ENCODE measurements at regions not wholly inside any gene's neighbourhood (a gene's known extent, or its start where the extent isn't known, plus 50 kb on each side); places are given as distances from the start of the nearest gene placed in this dataset.
A peak's percentile ranks its signal among the peaks of the same experiment; 100 is the strongest.

DNA sequence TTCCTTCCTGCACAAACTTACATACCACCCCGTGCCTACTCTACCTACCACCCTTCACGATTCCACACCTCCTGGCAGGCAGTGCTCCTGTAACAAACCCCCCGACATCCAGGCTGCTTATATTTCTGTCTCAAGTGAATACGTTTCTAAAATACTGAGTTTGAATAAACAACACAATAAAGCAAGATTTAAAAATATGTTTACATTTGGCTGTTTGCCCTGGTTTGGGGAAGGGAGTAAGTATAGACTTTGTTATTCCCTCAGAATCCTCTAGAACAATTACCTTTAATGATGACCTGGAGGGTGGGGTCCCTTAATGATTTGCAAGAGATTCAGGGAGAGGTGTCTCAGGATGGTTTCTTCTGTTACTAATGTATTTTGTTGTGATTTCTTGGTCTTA is 402.6 kb upstream of the TBL1XR1 start:
- no peak for DNase-seq (ENCODE audit: low spot score)

DNA sequence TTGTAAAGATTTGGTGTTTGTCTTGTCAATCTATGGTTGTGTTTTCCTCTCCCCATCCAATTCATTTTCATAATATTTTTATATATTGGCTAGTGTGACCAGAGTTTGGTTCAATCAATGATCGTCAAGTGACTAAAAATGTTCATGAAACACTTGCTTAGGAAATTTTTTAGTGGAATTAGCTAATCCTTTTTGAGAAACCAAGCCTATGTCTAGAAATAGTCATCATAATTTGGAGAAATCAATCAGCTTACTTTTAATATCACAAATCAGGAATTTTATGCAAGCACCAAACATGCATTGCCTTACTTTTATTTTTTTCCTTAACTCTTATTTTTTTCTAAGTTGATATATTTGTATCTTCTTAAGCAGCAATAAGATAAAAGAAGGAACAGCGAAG is 403.1 kb upstream of the TBL1XR1 start:
- no peak for DNase-seq (ENCODE audit: low spot score)

DNA sequence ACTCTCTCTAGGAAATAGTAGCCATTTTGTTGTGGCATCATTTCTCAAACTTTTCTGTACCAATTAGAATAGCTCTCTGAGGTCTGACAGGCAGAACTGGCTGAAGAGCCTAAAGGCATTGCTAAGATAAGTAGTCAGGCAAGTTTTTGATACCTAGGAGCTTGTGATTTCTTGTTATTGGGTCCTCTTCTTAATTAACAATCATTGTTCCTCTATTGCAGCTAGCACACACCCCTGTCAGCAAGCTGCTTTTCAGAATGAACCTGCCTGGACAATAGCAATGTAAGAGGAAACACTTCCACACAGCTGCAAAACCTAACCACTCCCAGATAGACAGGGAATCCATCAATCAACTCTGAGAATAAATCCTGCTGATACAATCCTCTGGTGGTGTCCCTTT is 403.9 kb upstream of the TBL1XR1 start:
- DNase-seq (ENCODE audit: low spot score) = no peak

DNA sequence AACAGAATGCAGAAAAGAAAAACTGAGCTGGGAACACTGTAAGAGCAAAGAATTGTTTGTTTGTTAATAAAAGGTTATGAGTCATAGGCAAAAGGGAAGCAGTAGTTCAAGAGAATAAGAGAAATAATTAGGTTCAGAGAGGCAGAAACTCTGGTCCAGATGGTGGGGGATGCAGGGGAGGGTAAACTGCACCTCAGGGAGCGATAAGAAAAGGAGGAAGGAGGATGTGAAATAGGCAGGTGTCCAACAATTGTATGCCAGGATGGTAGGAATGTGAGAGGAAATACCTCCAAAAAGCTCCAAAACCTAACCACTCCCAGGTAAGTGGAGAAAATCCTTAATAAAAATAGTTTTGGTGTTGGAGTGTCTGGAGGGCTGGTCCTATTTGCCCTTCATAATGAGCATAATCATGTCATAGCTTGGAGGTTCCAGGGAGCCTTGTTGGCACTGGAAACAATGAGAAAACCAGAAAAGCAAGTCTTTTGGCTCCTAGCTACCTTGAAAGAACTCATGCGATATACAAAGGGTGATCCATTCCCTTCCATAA is 405.4 kb upstream of the TBL1XR1 start:
- DNase-seq (ENCODE audit: low spot score) = peak; percentile 31

DNA sequence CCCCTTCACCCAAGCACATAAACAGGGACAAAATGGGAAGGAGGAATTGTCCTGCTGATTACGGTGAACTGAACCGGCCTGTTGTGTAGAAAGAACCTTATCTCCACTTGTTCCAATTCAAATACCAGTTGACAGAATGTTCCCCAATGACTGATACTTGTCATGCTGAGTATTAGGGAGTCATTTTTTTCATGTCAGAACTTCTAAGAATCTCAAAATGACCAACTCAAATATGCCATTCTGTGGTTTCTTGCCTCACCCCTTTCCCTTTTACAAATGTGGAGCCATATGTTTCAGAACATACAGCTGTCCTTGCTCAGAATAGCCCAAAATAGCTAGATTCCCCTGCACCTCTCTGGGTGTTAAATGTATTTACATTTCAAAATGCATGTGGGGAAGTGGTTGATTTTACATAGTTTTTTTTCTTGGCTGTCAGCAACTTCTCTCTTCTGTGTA is 405.9 kb upstream of the TBL1XR1 start:
- no peak for DNase-seq (ENCODE audit: low spot score)

DNA sequence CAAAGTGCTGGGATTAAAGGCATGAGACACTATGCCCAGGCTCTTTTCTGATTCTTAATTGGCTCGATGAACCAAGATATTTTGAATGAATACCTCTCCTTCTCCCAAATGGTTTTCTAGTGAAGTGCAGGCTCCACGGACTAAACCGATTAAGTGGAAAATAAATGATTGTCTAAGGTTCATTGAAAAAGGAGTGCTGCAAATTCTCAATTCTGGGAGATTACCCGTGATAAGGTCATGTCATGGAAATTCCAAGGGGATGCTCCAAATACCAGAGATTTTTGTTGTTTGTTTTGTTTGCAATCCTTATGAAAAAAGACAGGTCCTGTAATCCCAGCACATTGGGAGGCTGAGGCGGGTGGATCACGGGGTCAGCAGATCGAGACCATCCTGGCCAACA is 406.9 kb upstream of the TBL1XR1 start:
- DNase-seq (ENCODE audit: low spot score) = no peak

DNA sequence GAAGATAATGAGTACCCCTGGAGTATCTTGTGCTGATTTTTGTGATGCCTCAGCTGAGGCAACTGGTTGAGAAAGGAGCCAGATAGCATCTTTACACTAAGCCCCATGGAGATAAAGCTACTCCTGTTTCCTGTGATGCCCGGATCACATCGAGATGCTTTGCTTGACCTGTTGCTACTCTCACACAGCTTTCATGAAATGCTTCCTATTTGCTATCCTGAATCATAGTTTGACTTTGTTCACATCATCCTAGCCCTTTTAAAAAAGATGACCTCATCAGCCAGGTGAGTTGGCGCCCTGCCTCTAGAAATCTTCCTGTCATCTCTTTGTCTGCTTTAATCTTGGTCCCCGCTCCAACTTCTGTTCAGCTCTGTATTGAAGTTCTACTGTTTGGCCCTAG is 409.6 kb upstream of the TBL1XR1 start:
- no peak for DNase-seq (ENCODE audit: low spot score)

DNA sequence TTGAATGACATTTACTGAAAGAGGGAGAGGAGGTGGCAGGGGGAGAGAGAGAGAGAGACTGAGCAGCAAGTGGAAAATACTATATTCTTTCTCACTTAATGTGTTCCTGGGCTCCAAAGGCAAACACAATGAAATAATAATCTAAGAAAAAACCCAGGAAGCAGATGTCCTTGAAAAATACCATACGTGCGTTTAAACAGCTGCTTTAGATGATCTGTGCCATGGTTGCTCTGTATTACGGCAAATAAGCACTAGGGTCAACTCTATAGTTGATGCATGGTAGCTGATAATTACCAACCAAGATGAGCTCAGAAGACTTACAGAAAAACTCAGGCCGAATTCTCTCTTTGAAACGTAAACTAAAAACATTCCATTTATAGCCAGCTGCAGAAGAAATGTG is 410.3 kb upstream of the TBL1XR1 start:
- no peak for DNase-seq (ENCODE audit: low spot score)

DNA sequence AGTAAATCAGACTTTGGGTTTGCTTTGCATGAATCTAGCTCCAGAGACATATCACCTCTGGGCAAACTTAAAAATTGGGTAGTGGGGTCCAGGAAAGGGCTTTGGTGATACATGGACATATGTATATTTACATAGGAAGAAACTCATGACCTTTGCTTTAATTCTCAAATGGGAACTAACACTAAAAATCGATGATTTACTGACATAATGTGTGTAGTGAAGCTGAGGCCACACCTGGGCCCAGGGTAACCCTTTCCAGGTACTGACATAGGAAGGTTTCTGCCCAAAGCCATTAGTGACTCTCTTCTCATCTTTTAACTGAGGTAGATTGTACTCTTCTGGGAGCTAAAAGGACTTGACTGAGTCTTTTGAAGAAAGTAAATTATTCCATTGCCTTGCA is 411.2 kb upstream of the TBL1XR1 start:
- no peak for DNase-seq (ENCODE audit: low spot score)

DNA sequence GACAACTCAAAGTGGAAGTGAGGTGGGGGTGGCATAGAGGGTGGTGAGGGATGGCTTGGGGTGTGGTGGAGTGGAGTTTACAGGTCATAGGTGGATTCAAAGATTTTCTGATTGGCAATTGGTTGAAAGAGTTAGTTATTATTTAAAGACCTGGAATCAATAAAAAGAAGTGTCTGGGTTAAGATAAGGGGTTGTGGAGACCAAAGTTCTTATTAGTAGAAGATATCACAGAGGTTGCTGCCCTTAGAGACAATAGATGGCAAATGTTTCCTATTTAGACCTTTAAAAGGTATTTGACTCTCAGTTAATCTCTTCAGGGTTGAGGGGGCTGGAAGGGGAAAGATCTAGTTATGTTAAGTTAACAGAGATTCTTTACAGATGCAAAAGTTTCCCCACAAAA is 412.3 kb upstream of the TBL1XR1 start:
- DNase-seq (ENCODE audit: low spot score) = no peak

DNA sequence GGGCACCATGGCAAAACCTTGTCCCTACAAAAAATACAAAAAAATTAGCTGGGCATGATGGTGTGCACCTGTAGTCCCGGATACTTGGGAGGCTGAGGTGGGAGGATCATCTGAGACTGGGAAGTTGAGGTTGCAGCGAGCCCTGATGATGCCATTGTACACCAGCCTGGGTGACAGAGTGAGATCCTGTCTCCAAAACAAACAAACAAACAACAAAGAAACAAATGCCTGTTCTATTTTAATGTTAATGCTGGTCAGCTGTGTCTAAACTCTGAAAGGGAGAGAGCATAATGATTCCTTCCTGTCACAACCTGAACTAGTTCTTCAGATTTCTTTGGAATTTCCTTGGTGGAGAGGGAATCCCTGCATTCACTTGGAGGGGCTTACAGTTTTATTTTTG is 413.0 kb upstream of the TBL1XR1 start:
- DNase-seq (ENCODE audit: low spot score) = no peak

DNA sequence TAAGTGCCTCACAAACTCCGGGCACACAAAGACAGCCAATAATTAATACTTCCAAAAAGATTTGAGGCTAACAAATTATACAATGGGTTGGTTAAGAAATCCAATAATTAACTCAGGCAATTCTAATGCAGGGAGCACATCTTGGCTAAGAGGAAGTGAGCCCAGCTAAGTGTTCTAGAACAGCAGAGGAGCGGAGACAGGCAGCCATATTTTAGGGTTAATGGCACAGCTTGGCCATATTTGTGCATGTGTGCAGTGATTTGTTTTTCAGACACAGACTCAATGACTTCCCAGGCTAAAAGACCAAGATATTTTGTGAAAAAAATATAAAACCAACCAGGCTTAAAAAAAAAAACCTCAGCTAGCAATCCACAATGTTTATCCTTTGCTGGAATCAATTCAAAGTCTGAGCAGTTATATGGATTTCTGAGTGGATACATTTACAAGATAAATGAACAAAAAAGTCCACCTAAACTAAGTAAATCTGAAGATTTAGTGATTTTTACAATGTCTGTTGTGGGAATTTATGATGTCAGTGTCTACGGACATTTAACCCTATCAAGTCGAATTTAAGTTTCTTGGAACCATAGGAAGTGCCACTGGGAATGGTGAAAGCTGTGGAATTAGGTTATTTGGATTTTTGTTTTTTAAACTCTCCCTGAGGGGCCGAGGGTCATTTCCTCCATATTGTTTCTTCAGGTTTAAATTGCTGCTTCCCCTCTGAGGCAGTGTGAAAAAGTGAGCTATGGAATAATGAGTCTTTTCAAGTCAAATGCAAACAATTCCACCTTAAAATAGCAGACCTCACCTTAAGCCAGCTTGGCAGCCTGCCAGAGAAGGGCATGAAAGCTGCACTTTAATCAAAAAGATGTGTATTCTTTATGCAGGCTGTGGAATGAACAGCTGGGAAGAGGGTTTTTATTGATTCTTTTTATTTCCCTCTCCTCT is 413.7 kb upstream of the TBL1XR1 start:
- no peak for DNase-seq (ENCODE audit: low spot score)

DNA sequence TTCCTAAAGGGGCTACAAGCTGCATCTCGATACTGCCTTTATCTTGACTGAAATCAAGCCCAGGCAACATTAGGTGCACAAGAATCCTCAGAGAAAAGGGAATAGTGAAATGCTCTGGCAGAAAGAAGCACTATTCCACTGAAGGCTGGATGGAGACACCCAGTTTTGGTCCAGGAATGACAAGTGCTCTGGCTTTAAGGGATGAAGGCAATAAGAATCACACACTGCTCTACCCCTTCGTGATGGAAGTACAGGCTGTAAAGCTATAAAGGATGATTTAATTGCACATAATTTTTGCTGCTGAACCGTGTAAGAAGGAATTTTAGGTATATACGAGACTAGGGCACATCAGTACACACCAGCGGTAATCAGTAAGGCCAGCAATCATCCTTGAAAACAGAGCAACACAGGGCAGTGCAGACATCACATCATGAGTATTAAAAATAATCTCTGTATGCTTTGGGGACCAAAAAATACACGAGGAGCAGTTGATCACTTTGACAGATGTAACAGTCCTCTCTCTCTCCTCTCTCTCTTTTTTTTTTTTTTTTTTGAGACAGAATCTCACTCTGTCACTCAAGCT is 414.6 kb upstream of the TBL1XR1 start:
- DNase-seq (ENCODE audit: low spot score) = no peak

DNA sequence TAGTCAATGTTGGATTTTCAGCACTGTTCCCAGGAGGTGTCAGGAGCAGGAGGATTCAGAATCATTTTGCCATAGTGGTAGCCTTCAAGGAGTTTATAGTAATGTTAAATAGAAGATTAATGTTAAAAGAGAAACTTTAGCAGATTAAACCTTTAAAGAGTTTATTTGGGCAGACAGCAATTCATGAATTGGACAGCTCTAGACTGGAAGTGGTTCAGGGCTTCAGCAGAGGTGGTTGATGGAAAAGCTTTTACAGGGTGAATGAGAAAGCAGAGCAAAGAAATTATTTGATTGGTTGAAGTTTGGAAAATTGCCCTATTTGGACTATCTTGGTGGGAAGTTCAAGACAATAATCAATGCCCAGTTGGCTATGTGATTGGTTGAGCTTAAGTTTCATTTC is 416.6 kb upstream of the TBL1XR1 start:
- DNase-seq (ENCODE audit: low spot score) = no peak

DNA sequence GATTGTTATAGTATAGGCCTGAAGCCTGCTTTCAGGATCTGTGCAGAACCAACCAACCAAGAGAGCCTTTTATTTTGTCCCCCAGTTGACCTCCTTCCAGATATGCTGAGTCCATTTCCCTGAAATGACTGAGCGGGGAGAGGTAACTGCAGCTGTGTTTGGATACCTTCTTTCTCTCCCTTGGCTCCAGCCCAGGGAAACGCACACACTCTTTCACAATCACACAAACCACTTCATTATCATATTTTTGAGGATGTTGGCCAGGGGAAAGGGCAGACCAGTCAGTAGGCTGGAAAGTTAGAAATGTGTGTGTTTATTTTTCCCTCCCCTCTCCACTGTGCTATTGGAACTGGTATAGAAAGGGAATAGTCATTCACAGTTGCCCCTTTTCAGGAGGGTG is 417.7 kb upstream of the TBL1XR1 start:
- DNase-seq (ENCODE audit: low spot score) = no peak

DNA sequence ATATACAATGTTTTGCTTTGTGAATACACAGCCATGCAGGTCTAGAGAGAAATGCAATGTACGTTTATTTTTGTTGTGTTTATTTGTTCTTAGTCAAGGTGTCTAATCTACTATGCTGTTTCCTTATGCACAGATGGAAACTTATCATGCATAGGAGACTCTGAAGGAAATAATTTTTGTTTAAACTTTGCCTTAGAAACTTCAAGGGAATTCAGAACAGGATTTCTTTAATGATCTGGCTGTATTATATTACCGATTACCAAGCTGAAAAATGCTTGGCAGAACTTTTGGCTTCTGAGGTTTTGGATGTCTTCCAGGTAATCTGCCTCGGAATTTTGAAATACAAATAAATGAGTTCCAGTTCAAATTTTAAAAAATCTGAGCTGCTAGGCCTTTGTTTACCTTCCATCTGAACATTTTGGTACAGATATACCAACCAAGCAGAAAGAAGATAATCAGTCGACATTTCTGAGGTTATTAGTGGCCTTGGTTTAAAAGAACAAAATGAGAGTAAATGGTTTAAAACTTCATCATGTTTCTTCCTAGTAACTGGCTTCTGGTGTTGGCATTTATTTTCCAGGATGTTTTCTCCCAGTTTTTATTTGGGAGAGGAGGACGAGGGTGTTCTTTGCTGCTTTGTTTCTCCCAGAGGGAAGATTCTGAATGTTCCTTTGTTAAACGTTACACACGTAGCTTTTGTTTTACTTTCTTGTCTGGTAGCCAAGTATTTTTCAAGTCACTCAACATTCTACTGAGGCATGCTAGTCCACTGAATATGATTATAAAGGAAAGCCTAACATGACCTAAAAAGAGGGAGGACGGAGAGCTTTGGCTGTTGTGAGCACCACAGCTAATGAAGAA is 421.8 kb upstream of the TBL1XR1 start:
- DNase-seq (ENCODE audit: low spot score) = peak; percentile 51

DNA sequence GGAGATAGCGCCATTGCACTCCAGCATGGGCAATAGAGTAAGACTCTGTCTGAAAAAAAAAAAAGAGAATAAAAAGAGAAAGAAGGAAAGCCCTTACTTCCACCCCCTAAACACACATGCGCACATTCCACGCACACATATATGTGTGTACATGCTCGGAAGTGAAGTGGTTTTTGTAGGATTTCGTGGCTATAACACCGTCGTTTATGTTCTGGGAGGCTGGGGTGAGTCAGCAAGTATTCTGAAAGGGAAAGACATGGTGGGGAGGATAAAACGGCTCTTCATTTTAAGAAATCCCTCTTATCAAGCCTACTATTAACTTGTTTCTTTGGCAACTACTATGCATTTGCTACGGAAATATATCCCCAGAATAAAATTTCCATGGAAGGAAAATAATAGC is 422.8 kb upstream of the TBL1XR1 start:
- DNase-seq (ENCODE audit: low spot score) = no peak

DNA sequence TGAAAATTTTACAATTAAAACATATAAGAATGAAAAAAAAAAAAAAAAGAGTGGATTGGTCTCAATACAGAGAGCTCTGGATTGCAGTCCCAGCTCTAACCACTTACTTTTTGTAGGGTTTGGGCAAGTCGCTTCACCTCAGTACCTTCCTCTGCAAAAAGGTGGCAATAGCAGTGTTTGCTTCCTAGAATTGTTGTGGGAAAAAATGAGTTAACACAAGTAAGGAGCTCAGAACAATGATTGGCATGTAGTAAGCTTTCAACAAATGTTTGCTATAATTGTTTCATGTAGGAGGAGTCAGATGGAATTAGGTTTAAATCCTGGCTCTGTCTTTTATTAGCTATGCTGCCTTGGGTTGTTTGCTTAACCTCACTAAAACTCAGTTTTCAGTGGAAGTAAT is 425.2 kb upstream of the TBL1XR1 start:
- DNase-seq (ENCODE audit: low spot score) = no peak

DNA sequence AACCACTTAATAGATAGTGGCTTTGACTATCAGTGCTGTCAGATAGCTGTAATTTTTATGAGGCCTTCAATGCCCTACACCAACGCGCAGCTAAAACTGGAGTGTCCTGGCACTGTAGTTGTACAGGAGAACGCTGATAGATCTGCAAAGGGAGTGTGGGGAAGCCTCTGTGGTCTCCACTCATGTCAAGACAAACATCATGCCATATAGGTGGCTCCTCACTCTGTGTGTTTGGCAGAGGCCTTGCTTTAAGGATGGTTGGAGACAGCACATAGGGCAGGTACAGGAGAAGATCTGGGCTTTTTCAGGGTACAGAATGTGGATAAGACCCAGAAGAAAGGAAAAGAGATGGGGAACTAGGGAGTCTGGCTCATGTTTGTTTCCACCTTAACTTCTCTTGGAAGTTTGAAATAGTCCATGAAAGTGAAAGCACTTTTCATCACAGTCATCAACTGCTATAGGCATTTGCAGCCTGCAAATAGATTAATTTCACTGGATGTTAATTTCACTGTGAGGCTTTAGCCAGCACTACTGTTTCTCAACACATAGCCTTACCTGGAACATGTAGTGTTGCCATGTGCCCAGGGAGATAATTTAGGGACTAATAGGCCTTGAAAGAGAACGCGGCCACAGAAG is 425.8 kb upstream of the TBL1XR1 start:
- DNase-seq (ENCODE audit: low spot score) = no peak

DNA sequence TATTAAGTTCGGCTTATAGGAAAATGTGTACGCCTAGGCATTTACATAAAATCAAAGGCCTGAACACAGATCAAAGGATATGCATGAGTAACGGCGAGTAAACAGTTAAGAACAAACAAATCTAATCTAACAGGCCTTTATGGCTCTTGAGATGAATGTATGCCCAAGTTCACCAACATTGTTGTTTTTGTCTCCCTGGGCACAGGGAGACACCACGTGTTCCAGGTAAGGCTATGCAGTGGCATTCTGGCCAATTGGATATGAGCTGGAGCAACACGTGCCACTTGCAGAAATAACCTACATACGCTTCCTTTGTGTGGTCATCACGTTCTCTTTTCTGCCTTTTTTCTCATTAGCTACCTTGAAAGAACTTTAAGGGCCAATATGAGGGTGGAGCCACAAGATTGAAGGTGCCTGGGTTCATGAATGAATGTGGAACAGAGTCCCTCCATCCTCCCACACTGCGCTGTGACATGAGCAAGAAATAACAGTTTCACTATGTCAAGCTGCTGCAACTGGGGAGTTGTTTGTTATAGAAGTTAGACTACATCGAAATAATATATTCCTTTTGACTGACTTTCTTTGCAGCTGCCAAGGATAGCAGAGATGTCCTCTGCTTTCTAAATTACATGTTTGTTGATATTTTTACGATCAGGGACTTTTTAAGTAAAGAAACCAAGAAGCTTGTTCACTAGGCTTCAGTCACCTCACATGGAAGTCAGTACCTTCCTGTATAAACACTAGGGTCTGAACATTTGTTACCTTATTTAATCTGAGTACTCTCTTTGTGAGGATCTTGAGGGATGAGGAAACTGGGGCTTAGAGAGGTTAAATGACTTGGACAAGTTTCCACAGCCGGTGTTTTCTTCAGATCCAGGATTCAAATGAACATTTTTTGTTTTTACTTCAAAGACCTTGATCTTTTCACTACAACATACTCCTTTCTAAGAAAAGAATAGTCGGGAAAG is 427.5 kb upstream of the TBL1XR1 start:
- no peak for DNase-seq (ENCODE audit: low spot score)

DNA sequence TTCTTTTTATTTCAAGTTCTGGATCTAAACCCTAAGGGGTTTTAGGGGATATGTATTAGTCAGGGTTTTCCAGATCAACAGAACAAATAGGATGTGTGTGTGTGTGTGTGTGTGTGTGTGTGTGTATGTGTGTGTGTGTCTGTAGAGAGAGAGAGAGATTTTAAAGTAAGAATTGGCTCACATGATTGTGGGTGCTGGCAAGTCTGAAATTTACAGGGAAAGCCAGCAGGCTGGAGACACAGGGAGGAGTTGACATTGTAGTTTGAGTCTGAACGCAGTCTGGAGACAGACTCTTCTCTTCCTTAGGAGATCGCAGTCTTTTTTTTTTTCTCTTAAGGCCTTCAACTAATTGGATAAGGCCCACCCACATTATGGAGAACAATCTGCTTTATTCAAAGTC is 428.8 kb upstream of the TBL1XR1 start:
- DNase-seq (ENCODE audit: low spot score) = no peak

All from cerebellar cortex (tissue), 1 donor.